ENCODE measurements at regions not wholly inside any gene's neighbourhood (a gene's known extent, or its start where the extent isn't known, plus 50 kb on each side); places are given as distances from the start of the nearest gene placed in this dataset.

GRCh38 chr2:139033300-139033699, 253.1 kb upstream of the NXPH2 start:
- H3K9me3 ChIP-seq, result no peaks in the 10 kb centered on the region
- no peak overlapping the region for H3K4me2 ChIP-seq
- no peaks in the 10 kb centered on the region for H3K36me3 ChIP-seq
- no peaks in the 10 kb centered on the region for H3K27me3 ChIP-seq
- H3K9ac ChIP-seq, result no peak overlapping the region
- no peak overlapping the region for H3K4me3 ChIP-seq
- H3K27ac ChIP-seq, result no peak overlapping the region
- no peak for TF ChIP-seq Cebpa-rat (IDR thresholded peaks at IDR 0.05)
- peaks cover 15% of the 10 kb centered on the region for H3K4me1 ChIP-seq
- no peaks in the 10 kb centered on the region for H4K20me1 ChIP-seq

- H3K4me2 ChIP-seq, result peak overlapping the region; percentile 31
- H4K20me1 ChIP-seq, result no peaks in the 10 kb centered on the region
- no peaks in the 10 kb centered on the region for H3K9me3 ChIP-seq
- H3K27ac ChIP-seq, result no peak overlapping the region
- no peaks in the 10 kb centered on the region for H3K27me3 ChIP-seq
- TF ChIP-seq Cebpa-rat (IDR thresholded peaks at IDR 0.05), result no peak
- no peak overlapping the region for H3K4me3 ChIP-seq
- H3K4me1 ChIP-seq, result peaks cover 15% of the 10 kb centered on the region
- no peaks in the 10 kb centered on the region for H3K36me3 ChIP-seq
- H3K9ac ChIP-seq, result no peak overlapping the region
Observed at GRCh38 chr2:139031722-139032121, 251.5 kb upstream of the NXPH2 start.

GRCh38 chr2:139020287-139020686, 240.1 kb upstream of the NXPH2 start:
- Histone ChIP-seq H3K36me3 (no peaks in the 10 kb centered on the region), H3K9me3 (peaks cover 40% of the 10 kb centered on the region), H3K4me3 (no peak overlapping the region), H4K20me1 (no peaks in the 10 kb centered on the region), H3K4me2 (no peak overlapping the region), H3K27me3 (no peaks in the 10 kb centered on the region), H3K27ac (no peak overlapping the region), H3K4me1 (no peaks in the 10 kb centered on the region), H3K9ac (no peak overlapping the region)
- no peak for TF ChIP-seq Cebpa-rat (IDR thresholded peaks at IDR 0.05)

- TF ChIP-seq Cebpa-rat (IDR thresholded peaks at IDR 0.05), result no peak
- no peak overlapping the region for H3K27ac ChIP-seq
- no peaks in the 10 kb centered on the region for H3K27me3 ChIP-seq
- no peak overlapping the region for H3K4me2 ChIP-seq
- no peaks in the 10 kb centered on the region for H3K4me1 ChIP-seq
- no peaks in the 10 kb centered on the region for H3K36me3 ChIP-seq
- H3K9ac ChIP-seq, result no peak overlapping the region
- peaks cover 40% of the 10 kb centered on the region for H3K9me3 ChIP-seq
- no peaks in the 10 kb centered on the region for H4K20me1 ChIP-seq
- no peak overlapping the region for H3K4me3 ChIP-seq
Observed at GRCh38 chr2:139018252-139018651, 238.1 kb upstream of the NXPH2 start.

- H3K9ac ChIP-seq, result no peak overlapping the region
- no peak overlapping the region for H3K4me3 ChIP-seq
- no peaks in the 10 kb centered on the region for H3K36me3 ChIP-seq
- H3K4me1 ChIP-seq, result no peaks in the 10 kb centered on the region
- no peaks in the 10 kb centered on the region for H4K20me1 ChIP-seq
- H3K27me3 ChIP-seq, result no peaks in the 10 kb centered on the region
- no peak overlapping the region for H3K27ac ChIP-seq
- H3K9me3 ChIP-seq, result no peaks in the 10 kb centered on the region
- H3K4me2 ChIP-seq, result no peak overlapping the region
- no peak for TF ChIP-seq Cebpa-rat (IDR thresholded peaks at IDR 0.05)
Observed at GRCh38 chr2:139007130-139007529, 226.9 kb upstream of the NXPH2 start.

GRCh38 chr2:139000131-139000785, 220.1 kb upstream of the NXPH2 start:
- H3K9me3 ChIP-seq, result no peaks in the 10 kb centered on the region
- H3K36me3 ChIP-seq, result no peaks in the 10 kb centered on the region
- H4K20me1 ChIP-seq, result no peaks in the 10 kb centered on the region
- no peaks in the 10 kb centered on the region for H3K4me1 ChIP-seq
- no peak overlapping the region for H3K27ac ChIP-seq
- H3K4me2 ChIP-seq, result no peak overlapping the region
- no peaks in the 10 kb centered on the region for H3K27me3 ChIP-seq
- H3K4me3 ChIP-seq, result no peak overlapping the region
- TF ChIP-seq Cebpa-rat (IDR thresholded peaks at IDR 0.05), result no peak
- H3K9ac ChIP-seq, result no peak overlapping the region

GRCh38 chr2:138997856-138998517, 217.8 kb upstream of the NXPH2 start:
- H3K4me2 ChIP-seq, result no peak overlapping the region
- no peaks in the 10 kb centered on the region for H4K20me1 ChIP-seq
- H3K36me3 ChIP-seq, result no peaks in the 10 kb centered on the region
- H3K27me3 ChIP-seq, result no peaks in the 10 kb centered on the region
- no peak overlapping the region for H3K27ac ChIP-seq
- no peak overlapping the region for H3K9ac ChIP-seq
- H3K4me3 ChIP-seq, result no peak overlapping the region
- H3K9me3 ChIP-seq, result no peaks in the 10 kb centered on the region
- no peaks in the 10 kb centered on the region for H3K4me1 ChIP-seq
- TF ChIP-seq Cebpa-rat (IDR thresholded peaks at IDR 0.05), result no peak

- Histone ChIP-seq H3K27ac (no peak overlapping the region), H3K4me2 (no peak overlapping the region), H3K4me1 (no peaks in the 10 kb centered on the region), H3K27me3 (no peaks in the 10 kb centered on the region), H3K9ac (no peak overlapping the region), H4K20me1 (no peaks in the 10 kb centered on the region), H3K9me3 (no peaks in the 10 kb centered on the region), H3K4me3 (no peak overlapping the region), H3K36me3 (no peaks in the 10 kb centered on the region)
- no peak for TF ChIP-seq Cebpa-rat (IDR thresholded peaks at IDR 0.05)
Observed at GRCh38 chr2:138997346-138997745, 217.2 kb upstream of the NXPH2 start.

- H3K9me3 ChIP-seq, result no peaks in the 10 kb centered on the region
- H3K36me3 ChIP-seq, result no peaks in the 10 kb centered on the region
- H3K4me2 ChIP-seq, result no peak overlapping the region
- no peaks in the 10 kb centered on the region for H4K20me1 ChIP-seq
- no peak overlapping the region for H3K9ac ChIP-seq
- no peak for TF ChIP-seq Cebpa-rat (IDR thresholded peaks at IDR 0.05)
- no peak overlapping the region for H3K4me3 ChIP-seq
- H3K27me3 ChIP-seq, result no peaks in the 10 kb centered on the region
- no peaks in the 10 kb centered on the region for H3K4me1 ChIP-seq
- H3K27ac ChIP-seq, result no peak overlapping the region
Observed at GRCh38 chr2:138994502-138994901, 214.3 kb upstream of the NXPH2 start.

- peaks cover 10% of the 10 kb centered on the region; the same call in 1 of the 2 replicates for H3K9me3 ChIP-seq
- H3K4me2 ChIP-seq, result no peak overlapping the region
- no peaks in the 10 kb centered on the region for H3K36me3 ChIP-seq
- H3K27ac ChIP-seq, result no peak overlapping the region
- TF ChIP-seq Cebpa-rat (IDR thresholded peaks at IDR 0.05), result no peak
- no peak overlapping the region for H3K4me3 ChIP-seq
- no peaks in the 10 kb centered on the region for H3K27me3 ChIP-seq
- H4K20me1 ChIP-seq, result no peaks in the 10 kb centered on the region
- no peak overlapping the region for H3K9ac ChIP-seq
- no peaks in the 10 kb centered on the region for H3K4me1 ChIP-seq
Observed at GRCh38 chr2:138985881-138986280, 205.7 kb upstream of the NXPH2 start.
